Ovary (tissue), 7 donors: ENCODE measurements at regions not wholly inside any gene's neighbourhood (a gene's known extent, or its start where the extent isn't known, plus 50 kb on each side); places are given as distances from the start of the nearest gene placed in this dataset.

Source experiments
- DNase-seq, 5 donors: peaks; one replicate each; pipeline ENCODE4 v3.0.0-alpha.2; 2019 to 2020
- H3K27ac ChIP-seq, 2 donors: fragments of 200-600 bp; one replicate each; pipeline versions ENCODE4 v1.5.1 to v1.8.0; 2019 to 2022
- H3K27me3 ChIP-seq: fragments of 200-600 bp; one replicate; pipeline ENCODE4 v1.8.0; 2022
- H3K36me3 ChIP-seq: fragments of 200-600 bp; sonication (generic); one replicate; pipeline ENCODE4 v1.5.1; 2019
- H3K4me1 ChIP-seq: one replicate; pipeline ENCODE4 v1.8.1; 2013; ENCODE audit warnings: mild to moderate bottlenecking, moderate library complexity; ENCODE audit not compliant: insufficient read depth
- H3K4me3 ChIP-seq: fragments of 200-600 bp; sonication (generic); one replicate; pipeline ENCODE4 v1.5.1; 2017
- H3K9me3 ChIP-seq, 2 donors: fragments of 200-600 bp in 1 of 2; sonication (generic) in 1 of 2; one replicate each; pipeline versions ENCODE4 v1.5.1 to v1.8.1; 2013 to 2019; ENCODE audit warnings: mild to moderate bottlenecking in 1 of 2, moderate library complexity in 1 of 2
- EP300 ChIP-seq: sonication (generic); formaldehyde crosslinking; IDR thresholded peaks from one replicate; pipeline ENCODE4 v1.6.1; 2017; ENCODE audit warnings: antibody characterized with exemption
- POLR2A ChIP-seq: fragments of 450-650 bp; IDR thresholded peaks from one replicate; pipeline ENCODE4 v1.6.1; 2017; ENCODE audit warnings: antibody characterized with exemption, mild to moderate bottlenecking, moderate library complexity
- WGBS, 3 donors: extraction: QIAGEN DNeasy Blood & Tissue Kit in 1 of 3; methylation state at CpG; one replicate each; pipeline versions ENCODE4 v1.1.5 to v1.1.7; 2013 to 2017; 5-methylcytosine and 5-hydroxymethylcytosine counted together
- intact Hi-C, 4 donors: fragments of 100-400 bp; cut with DNase I; formaldehyde crosslinking; loops; one replicate each; pipeline versions ENCODE4 v1.11.0 to v1.15.1; 2022 to 2023
- TF ChIP-seq, protein P1 (sequence below), 3 donors: fragments of 450-650 bp in 2 of 3; fragments of 200-600 bp in 1 of 3; IDR thresholded peaks; one replicate each; pipeline versions ENCODE4 v1.5.1 to v1.8.0; 2016 to 2022; ENCODE audit warnings: antibody characterized with exemption in 3 of 3, mild to moderate bottlenecking in 1 of 3
- donor health status: DM: no; HTN: no; CAD: no; lungs with moderate emphysema.
- donor health status: DM: no; HTN: no; CAD: no.
- donor health status: Bipolar disorder and iron deficiency.
- donor health status: DM: no; HTN: no; CAD: no.
- donor health status: DM: yes; HTN: yes; CAD: no.

DNA sequence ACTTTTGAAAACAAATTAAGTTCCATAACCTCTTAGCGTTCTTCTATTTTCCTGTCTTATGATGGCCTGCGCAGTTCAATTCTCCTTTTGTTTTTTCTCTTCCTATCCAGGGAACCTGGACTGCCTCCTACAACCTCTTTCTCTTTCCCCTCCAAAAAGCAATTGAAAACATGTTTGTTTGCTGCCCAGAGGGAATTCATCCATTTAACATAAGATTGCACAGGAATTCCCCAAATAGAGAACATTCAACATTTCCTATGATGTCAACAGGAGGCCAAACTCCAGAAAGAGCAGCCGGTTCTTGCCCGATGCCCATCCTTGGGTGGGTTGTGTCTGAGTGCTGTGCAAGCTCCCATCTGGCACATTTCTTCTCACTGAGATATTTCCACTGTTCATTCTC is 94.2 kb upstream of the NRP1 start:
- Histone ChIP-seq H3K27me3 (no peaks in the 10 kb centered on the region), H3K36me3 (no peaks in the 10 kb centered on the region), H3K4me1 (no peaks in the 10 kb centered on the region), H3K27ac (no peak overlapping the region), H3K9me3 (no peaks in the 10 kb centered on the region), H3K4me3 (no peak overlapping the region)
- 72 to 85% (median 77%) methylated on average over 4 of the region's 4 CpGs for WGBS, 3 donors
- no peak for DNase-seq
- TF ChIP-seq, protein P1, sequence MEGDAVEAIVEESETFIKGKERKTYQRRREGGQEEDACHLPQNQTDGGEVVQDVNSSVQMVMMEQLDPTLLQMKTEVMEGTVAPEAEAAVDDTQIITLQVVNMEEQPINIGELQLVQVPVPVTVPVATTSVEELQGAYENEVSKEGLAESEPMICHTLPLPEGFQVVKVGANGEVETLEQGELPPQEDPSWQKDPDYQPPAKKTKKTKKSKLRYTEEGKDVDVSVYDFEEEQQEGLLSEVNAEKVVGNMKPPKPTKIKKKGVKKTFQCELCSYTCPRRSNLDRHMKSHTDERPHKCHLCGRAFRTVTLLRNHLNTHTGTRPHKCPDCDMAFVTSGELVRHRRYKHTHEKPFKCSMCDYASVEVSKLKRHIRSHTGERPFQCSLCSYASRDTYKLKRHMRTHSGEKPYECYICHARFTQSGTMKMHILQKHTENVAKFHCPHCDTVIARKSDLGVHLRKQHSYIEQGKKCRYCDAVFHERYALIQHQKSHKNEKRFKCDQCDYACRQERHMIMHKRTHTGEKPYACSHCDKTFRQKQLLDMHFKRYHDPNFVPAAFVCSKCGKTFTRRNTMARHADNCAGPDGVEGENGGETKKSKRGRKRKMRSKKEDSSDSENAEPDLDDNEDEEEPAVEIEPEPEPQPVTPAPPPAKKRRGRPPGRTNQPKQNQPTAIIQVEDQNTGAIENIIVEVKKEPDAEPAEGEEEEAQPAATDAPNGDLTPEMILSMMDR (IDR thresholded peaks at IDR 0.05), result no peak
- TF ChIP-seq POLR2A, result no peak
- no peak for TF ChIP-seq EP300
- intact Hi-C loops, result no loop called here

DNA sequence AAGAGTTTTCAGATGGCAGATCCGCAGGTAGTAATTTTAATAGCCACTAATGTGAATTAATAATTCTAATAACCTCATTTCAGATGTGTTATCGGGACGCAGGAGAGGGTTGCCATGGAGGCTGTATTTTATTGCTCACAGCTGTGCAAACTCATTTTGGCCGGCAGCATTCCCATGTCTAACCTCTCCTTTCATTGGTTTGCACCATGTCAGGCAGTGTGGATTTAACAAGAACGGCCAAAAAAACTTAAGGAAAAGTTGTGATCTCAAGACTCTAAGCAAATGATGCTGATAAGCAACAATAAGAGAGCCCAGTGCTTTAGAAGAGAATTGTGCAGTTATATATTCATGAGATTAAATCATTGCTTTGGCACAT is 88.7 kb upstream of the NRP1 start:
- intact Hi-C loops, result no loop called here
- Histone ChIP-seq H3K4me3 (no peak overlapping the region), H3K9me3 (no peaks in the 10 kb centered on the region), H3K27me3 (no peaks in the 10 kb centered on the region), H3K27ac (no peak overlapping the region), H3K36me3 (no peaks in the 10 kb centered on the region), H3K4me1 (no peaks in the 10 kb centered on the region)
- DNase-seq, result no peak
- TF ChIP-seq, protein P1 (IDR thresholded peaks at IDR 0.05), result no peak
- no peak for TF ChIP-seq POLR2A
- no peak for TF ChIP-seq EP300
- 64 to 72% (median 72%) methylated on average over 5 of the region's 5 CpGs for WGBS, 3 donors

DNA sequence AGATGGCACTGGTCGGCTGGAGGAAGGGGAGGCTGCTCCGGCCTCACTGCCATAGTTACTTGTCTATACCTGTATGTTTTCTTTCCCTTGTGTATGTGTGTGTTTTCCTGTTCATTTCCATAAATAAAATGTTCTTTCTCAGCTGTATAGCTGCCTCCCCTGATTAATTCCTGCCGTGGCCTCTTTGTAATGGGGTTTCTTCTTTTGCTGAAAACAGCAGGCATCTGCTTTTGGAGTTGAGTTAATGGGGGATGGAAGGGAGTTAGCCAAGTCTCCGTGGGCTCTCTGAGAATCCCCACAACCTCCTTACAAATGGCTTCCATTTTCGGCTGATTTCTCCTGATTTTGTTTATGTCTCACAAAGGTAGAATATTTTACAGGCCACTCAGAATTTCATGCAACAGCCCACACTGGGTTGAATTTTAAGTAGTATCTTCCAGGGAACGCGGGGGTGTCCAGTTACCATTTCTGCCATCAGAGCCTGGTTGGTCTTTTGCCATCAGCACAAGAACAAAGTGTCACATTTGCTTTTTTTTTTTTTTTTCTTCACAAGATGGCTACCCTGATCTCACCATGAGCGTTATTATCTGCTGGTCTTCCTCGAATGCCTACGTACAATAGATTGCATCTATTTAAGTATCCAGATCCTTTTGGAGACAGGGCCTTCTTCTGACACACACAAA is 88.1 kb upstream of the NRP1 start:
- H3K27me3 ChIP-seq, result no peaks in the 10 kb centered on the region
- WGBS, 3 donors, result 84 to 86% (median 86%) methylated on average over 10 of the region's 10 CpGs
- no peak overlapping the region for H3K27ac ChIP-seq
- H3K9me3 ChIP-seq, result no peaks in the 10 kb centered on the region
- H3K36me3 ChIP-seq, result no peaks in the 10 kb centered on the region
- no peaks in the 10 kb centered on the region for H3K4me1 ChIP-seq
- no peak for DNase-seq
- intact Hi-C loops, result no loop called here
- TF ChIP-seq, protein P1 (IDR thresholded peaks at IDR 0.05), result no peak
- TF ChIP-seq EP300 (no peak), POLR2A (no peak)
- H3K4me3 ChIP-seq, result no peak overlapping the region

DNA sequence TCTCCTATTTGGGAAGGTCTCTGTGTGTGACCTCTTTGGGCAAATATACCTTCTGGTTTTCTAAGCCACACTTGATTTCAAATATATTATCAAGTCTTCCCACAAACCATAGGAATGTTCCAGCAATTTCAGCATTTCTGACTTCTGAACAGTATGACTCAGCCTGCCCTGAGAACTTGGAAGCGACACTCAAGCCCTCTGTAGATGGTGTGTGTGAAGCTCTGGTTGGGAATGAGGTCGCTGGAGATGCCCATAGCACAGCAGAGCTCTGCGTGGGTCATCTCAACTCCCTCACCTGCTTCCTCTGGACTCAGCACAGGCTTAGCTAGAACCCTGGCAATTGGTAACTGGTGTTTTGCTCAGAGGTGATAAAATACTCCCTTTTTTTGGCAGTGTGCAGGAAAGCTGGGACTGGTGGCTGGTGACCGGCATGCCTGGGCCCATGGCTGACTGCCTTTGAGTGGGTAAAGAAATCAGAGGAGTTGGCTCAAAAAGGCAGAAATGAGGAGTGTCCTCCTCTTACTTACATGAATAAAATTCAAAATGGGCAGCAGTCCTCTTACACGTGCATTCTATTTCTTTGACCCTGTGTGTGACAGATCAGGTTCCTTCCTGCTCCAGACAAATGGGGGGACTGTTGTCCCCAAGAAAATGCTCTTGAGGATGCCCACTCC is 87.5 kb upstream of the NRP1 start:
- intact Hi-C loops, result no loop called here
- Histone ChIP-seq H3K36me3 (no peaks in the 10 kb centered on the region), H3K27ac (no peak overlapping the region), H3K4me1 (no peaks in the 10 kb centered on the region), H3K4me3 (no peak overlapping the region), H3K9me3 (no peaks in the 10 kb centered on the region), H3K27me3 (no peaks in the 10 kb centered on the region)
- 59 to 75% (median 63%) methylated on average over 5 of the region's 5 CpGs for WGBS, 3 donors
- peak in 1 of 5 donors; percentile 38 for DNase-seq
- TF ChIP-seq, protein P1 (IDR thresholded peaks at IDR 0.05), result no peak
- TF ChIP-seq EP300 (no peak), POLR2A (no peak)
